Neural progenitor cell (in vitro differentiated cells): ENCODE measurements at regions not wholly inside any gene's neighbourhood (a gene's known extent, or its start where the extent isn't known, plus 50 kb on each side); places are given as distances from the start of the nearest gene placed in this dataset.

ENCODE experiments used
- CTCF ChIP-seq: fragments of 200-600 bp; sonication (generic); IDR thresholded peaks from 2 replicates; pipeline ENCODE4 v1.5.1; 2017; ENCODE audit warnings: antibody characterized with exemption, mild to moderate bottlenecking
- EZH2 ChIP-seq: fragments of 200-600 bp; sonication (generic); IDR thresholded peaks from 2 replicates; pipeline ENCODE4 v1.6.1; 2017; ENCODE audit warnings: antibody characterized with exemption, mild to moderate bottlenecking, moderate library complexity
- EZH2phosphoT487 ChIP-seq: fragments of 200-600 bp; sonication (generic); IDR thresholded peaks from 2 replicates; pipeline ENCODE4 v1.6.1; 2017; ENCODE audit warnings: antibody characterized with exemption

GRCh38 chr13:75931116-75931515 lies 295.0 kb downstream of the LMO7 start:
- no peak for TF ChIP-seq EZH2
- no peak for TF ChIP-seq CTCF
- TF ChIP-seq EZH2phosphoT487: no peak
